ENCODE measurements at regions not wholly inside any gene's neighbourhood (a gene's known extent, or its start where the extent isn't known, plus 50 kb on each side); places are given as distances from the start of the nearest gene placed in this dataset.
"Not testable (repeated sequence)": the region's sequence is repeated elsewhere in the genome, so short reads cannot be mapped to it uniquely, and the experiment has no call there.

DNA sequence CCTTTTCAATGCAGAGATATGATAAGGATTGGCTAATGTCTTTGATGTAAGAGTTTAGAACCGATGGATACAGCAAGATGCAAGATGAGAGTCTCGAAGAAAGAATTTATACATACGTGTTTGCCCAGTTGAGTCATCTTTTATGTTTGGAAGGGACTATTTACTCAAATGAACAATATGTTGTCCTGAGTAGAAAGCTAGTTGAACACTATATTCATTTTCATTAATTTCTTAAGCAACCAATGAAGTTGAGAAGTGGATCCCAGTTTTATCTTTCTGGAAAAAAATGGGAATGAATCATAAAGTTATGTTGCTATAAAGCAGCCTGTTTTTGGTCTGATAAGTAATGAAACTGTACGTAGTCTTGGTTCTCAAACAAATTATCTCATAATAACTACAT, 1431.7 kb upstream of the FLRT2 start:
- Histone ChIP-seq H3K9me3 (ENCODE audit: low read length) (no peaks in the 10 kb centered on the region), H4K20me1 (ENCODE audit: insufficient read depth, low read length) (no peaks in the 10 kb centered on the region), H3K27ac (ENCODE audit: low read depth, low read length, poor library complexity, severe bottlenecking) (no peak overlapping the region), H3K4me3 (ENCODE audit: low read depth, low read length, poor library complexity, severe bottlenecking) (no peak overlapping the region), H2AFZ (ENCODE audit: low read length) (no peak overlapping the region), H3K79me2 (ENCODE audit: insufficient read depth, low read depth, low read length) (no peaks in the 10 kb centered on the region), H3K4me2 (ENCODE audit: low read length) (no peak overlapping the region), H3K4me1 (ENCODE audit: insufficient read depth, low read length, poor library complexity, severe bottlenecking) (no peaks in the 10 kb centered on the region), H3K36me3 (ENCODE audit: insufficient read depth, low read length) (no peaks in the 10 kb centered on the region), H3K9me2 (ENCODE audit: insufficient read depth, low read length) (no peaks in the 10 kb centered on the region)
- no peak for TF ChIP-seq EZH2phosphoT487 (IDR thresholded peaks at IDR 0.05; ENCODE audit: borderline replicate concordance, low read depth, low read length)
- TF ChIP-seq, protein P1, sequence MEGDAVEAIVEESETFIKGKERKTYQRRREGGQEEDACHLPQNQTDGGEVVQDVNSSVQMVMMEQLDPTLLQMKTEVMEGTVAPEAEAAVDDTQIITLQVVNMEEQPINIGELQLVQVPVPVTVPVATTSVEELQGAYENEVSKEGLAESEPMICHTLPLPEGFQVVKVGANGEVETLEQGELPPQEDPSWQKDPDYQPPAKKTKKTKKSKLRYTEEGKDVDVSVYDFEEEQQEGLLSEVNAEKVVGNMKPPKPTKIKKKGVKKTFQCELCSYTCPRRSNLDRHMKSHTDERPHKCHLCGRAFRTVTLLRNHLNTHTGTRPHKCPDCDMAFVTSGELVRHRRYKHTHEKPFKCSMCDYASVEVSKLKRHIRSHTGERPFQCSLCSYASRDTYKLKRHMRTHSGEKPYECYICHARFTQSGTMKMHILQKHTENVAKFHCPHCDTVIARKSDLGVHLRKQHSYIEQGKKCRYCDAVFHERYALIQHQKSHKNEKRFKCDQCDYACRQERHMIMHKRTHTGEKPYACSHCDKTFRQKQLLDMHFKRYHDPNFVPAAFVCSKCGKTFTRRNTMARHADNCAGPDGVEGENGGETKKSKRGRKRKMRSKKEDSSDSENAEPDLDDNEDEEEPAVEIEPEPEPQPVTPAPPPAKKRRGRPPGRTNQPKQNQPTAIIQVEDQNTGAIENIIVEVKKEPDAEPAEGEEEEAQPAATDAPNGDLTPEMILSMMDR (conservative IDR thresholded peaks at IDR 0.05; ENCODE audit: low read length) = no peak
- no TSS peak for BruUV-seq (replicated peaks)
- ChIA-PET POLR2A (no interaction called here), CTCF (ENCODE audit: unreplicated experiment) (no interaction called here)
- intact Hi-C loops (cut with micrococcal nuclease; ENCODE audit: unreplicated experiment) = no loop called here
- no peak for DNase-seq (ENCODE audit: low spot score)

DNA sequence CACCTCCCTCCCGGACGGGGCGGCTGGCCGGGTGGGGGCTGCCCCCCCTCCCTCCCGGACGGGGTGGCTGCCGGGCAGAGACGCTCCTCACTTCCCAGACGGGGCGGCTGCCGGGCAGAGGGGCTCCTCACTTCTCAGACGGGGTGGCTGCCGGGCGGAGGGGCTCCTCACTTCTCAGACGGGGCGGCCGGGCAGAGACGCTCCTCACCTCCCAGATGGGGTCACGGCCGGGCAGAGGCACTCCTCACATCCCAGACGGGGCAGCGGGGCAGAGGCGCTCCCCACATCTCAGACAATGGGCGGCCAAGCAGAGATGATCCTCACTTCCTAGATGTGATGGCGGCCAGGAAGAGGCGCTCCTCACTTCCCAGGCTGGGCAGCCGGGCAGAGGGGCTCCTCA, 1430.4 kb upstream of the FLRT2 start:
- H3K36me3 ChIP-seq (ENCODE audit: insufficient read depth, low read length); H3K27ac ChIP-seq (ENCODE audit: low read depth, low read length, poor library complexity, severe bottlenecking); DNase-seq (ENCODE audit: low spot score); H2AFZ ChIP-seq (ENCODE audit: low read length); H3K4me2 ChIP-seq (ENCODE audit: low read length); H3K4me3 ChIP-seq (ENCODE audit: low read depth, low read length, poor library complexity, severe bottlenecking); POLR2A ChIA-PET; CTCF ChIA-PET (ENCODE audit: unreplicated experiment); H4K20me1 ChIP-seq (ENCODE audit: insufficient read depth, low read length); H3K9me3 ChIP-seq (ENCODE audit: low read length); H3K4me1 ChIP-seq (ENCODE audit: insufficient read depth, low read length, poor library complexity, severe bottlenecking); H3K79me2 ChIP-seq (ENCODE audit: insufficient read depth, low read depth, low read length); H3K9me2 ChIP-seq (ENCODE audit: insufficient read depth, low read length); intact Hi-C loops (cut with micrococcal nuclease; ENCODE audit: unreplicated experiment); BruUV-seq (replicated peaks): not testable (repeated sequence)

DNA sequence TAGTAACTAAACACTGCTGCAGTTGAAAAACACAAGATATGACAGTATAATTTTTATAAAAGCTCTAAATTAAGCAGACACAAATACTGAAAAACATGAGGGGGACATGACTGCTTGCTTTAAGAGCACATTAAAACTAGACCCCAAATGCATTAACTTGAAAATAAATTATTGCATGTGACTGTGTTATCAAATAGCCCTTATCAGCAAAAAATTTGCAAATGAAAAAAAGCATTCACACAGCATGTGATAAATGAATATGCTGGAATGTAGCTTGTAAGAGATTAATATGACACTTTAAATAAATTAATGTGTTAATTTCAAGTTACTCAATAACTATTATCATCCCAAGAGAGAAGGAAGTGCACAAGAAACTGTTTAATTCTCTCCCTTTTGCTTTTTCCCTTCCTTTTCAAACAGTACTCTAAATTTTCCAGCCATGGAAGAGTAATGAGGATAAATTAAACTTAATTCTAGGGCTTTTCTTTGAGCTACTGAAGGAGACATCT, 1422.1 kb upstream of the FLRT2 start:
- no peak for DNase-seq (ENCODE audit: low spot score)
- Histone ChIP-seq H4K20me1 (ENCODE audit: insufficient read depth, low read length) (no peaks in the 10 kb centered on the region), H3K4me2 (ENCODE audit: low read length) (no peak overlapping the region), H3K9me2 (ENCODE audit: insufficient read depth, low read length) (no peaks in the 10 kb centered on the region), H3K9me3 (ENCODE audit: low read length) (no peaks in the 10 kb centered on the region), H3K4me1 (ENCODE audit: insufficient read depth, low read length, poor library complexity, severe bottlenecking) (no peaks in the 10 kb centered on the region), H3K79me2 (ENCODE audit: insufficient read depth, low read depth, low read length) (no peaks in the 10 kb centered on the region), H2AFZ (ENCODE audit: low read length) (no peak overlapping the region), H3K27ac (ENCODE audit: low read depth, low read length, poor library complexity, severe bottlenecking) (no peak overlapping the region), H3K4me3 (ENCODE audit: low read depth, low read length, poor library complexity, severe bottlenecking) (no peak overlapping the region), H3K36me3 (ENCODE audit: insufficient read depth, low read length) (no peaks in the 10 kb centered on the region)
- ChIA-PET CTCF (ENCODE audit: unreplicated experiment) (no interaction called here), POLR2A (interaction anchor here (0.6 kb wide), 1 partner anchor 299 kb away, joined by 3 read pairs; no protein-coding TSS in a partner anchor)
- intact Hi-C loops (cut with micrococcal nuclease; ENCODE audit: unreplicated experiment) = no loop called here
- TF ChIP-seq EZH2phosphoT487 (IDR thresholded peaks at IDR 0.05; ENCODE audit: borderline replicate concordance, low read depth, low read length) = no peak
- TF ChIP-seq, protein P1 (conservative IDR thresholded peaks at IDR 0.05; ENCODE audit: low read length) = no peak
- no TSS peak for BruUV-seq (replicated peaks)

Measured in OCI-LY7 (cell line).